Prostate gland (tissue), 2 donors: ENCODE measurements at regions not wholly inside any gene's neighbourhood (a gene's known extent, or its start where the extent isn't known, plus 50 kb on each side); places are given as distances from the start of the nearest gene placed in this dataset.
A peak's percentile ranks its signal among the peaks of the same experiment; 100 is the strongest.

Experiments
- DNase-seq: peaks from one replicate; pipeline ENCODE4 v3.0.0-alpha.2; 2019; ENCODE audit warnings: low spot score
- H3K27ac ChIP-seq, 2 donors: fragments of 200-600 bp; sonication (generic); 2 replicates each; pipeline ENCODE4 v1.5.1; 2017 to 2019
- H3K27me3 ChIP-seq: fragments of 200-600 bp; sonication (generic); replicated peaks from 2 replicates; pipeline ENCODE4 v1.5.1; 2019; ENCODE audit not compliant: insufficient read depth
- H3K36me3 ChIP-seq, 2 donors: fragments of 200-600 bp; sonication (generic); 1 replicate in 1 of 2; 2 replicates in 1 of 2; pipeline versions ENCODE4 v1.5.1 to v1.8.1; 2017 to 2019
- H3K4me1 ChIP-seq: fragments of 200-600 bp; sonication (generic); replicated peaks from 2 replicates; pipeline ENCODE4 v1.5.1; 2019
- H3K4me3 ChIP-seq, 2 donors: fragments of 200-600 bp; sonication (generic); 2 replicates each; pipeline ENCODE4 v1.5.1; 2017 to 2019
- H3K9me3 ChIP-seq: fragments of 200-600 bp; sonication (generic); 2 replicates; pipeline ENCODE4 v1.5.1; 2017
- POLR2A ChIP-seq: fragments of 450-650 bp; IDR thresholded peaks from one replicate; pipeline ENCODE4 v1.6.1; 2016; ENCODE audit warnings: antibody characterized with exemption, mild to moderate bottlenecking
- POLR2AphosphoS5 ChIP-seq: sonication (generic); formaldehyde crosslinking; IDR thresholded peaks from one replicate; pipeline ENCODE4 v1.6.1; 2017; ENCODE audit warnings: antibody characterized with exemption
- WGBS: methylation state at CpG from one replicate; pipeline ENCODE4 v1.1.5; 2018; 5-methylcytosine and 5-hydroxymethylcytosine counted together
- intact Hi-C: fragments of 100-400 bp; cut with DNase I; formaldehyde crosslinking; loops from one replicate; pipeline ENCODE4 v1.14.2; 2022
- TF ChIP-seq, protein P1 (sequence below), 4 experiments: fragments of 200-600 bp in 2 of 4; fragments of 450-650 bp in 2 of 4; sonication (generic) in 2 of 4; IDR thresholded peaks; 1 replicate in 3 of 4; 2 replicates in 1 of 4; pipeline ENCODE4 v1.5.1; 2016 to 2019; ENCODE audit warnings: antibody characterized with exemption in 4 of 4, mild to moderate bottlenecking in 2 of 4, moderate library complexity in 2 of 4

DNA sequence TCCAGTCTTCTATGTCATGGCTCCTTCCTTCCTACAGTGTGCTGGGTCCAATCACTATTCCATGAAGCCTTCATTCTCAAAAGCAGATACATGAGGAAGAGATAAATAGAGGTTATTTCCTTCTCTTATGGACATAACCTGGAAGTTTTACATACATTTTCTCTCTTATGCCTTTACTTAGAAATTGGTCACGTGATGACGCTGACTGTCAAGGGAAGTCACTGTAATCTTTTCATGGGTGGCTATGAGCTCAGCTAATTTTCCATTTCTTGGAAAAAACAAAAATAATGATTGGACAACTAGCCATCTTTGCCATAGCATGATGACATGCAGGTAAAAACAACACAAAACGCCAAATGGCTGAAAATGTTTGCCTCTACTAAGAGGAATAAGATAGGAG is 151.6 kb upstream of the PRSS16 start:
- H3K4me3 ChIP-seq = no peak overlapping the region
- 89% methylated on average over 3 of the region's 3 CpGs for WGBS
- intact Hi-C loops = no loop called here
- no peaks in the 10 kb centered on the region for H3K4me1 ChIP-seq
- H3K9me3 ChIP-seq = no peaks in the 10 kb centered on the region
- DNase-seq = no peak
- H3K36me3 ChIP-seq = no peaks in the 10 kb centered on the region
- H3K27ac ChIP-seq = no peak overlapping the region
- TF ChIP-seq POLR2AphosphoS5 (no peak), POLR2A (no peak)
- TF ChIP-seq, protein P1, sequence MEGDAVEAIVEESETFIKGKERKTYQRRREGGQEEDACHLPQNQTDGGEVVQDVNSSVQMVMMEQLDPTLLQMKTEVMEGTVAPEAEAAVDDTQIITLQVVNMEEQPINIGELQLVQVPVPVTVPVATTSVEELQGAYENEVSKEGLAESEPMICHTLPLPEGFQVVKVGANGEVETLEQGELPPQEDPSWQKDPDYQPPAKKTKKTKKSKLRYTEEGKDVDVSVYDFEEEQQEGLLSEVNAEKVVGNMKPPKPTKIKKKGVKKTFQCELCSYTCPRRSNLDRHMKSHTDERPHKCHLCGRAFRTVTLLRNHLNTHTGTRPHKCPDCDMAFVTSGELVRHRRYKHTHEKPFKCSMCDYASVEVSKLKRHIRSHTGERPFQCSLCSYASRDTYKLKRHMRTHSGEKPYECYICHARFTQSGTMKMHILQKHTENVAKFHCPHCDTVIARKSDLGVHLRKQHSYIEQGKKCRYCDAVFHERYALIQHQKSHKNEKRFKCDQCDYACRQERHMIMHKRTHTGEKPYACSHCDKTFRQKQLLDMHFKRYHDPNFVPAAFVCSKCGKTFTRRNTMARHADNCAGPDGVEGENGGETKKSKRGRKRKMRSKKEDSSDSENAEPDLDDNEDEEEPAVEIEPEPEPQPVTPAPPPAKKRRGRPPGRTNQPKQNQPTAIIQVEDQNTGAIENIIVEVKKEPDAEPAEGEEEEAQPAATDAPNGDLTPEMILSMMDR (IDR thresholded peaks at IDR 0.05) = no peak
- H3K27me3 ChIP-seq = no peaks in the 10 kb centered on the region

DNA sequence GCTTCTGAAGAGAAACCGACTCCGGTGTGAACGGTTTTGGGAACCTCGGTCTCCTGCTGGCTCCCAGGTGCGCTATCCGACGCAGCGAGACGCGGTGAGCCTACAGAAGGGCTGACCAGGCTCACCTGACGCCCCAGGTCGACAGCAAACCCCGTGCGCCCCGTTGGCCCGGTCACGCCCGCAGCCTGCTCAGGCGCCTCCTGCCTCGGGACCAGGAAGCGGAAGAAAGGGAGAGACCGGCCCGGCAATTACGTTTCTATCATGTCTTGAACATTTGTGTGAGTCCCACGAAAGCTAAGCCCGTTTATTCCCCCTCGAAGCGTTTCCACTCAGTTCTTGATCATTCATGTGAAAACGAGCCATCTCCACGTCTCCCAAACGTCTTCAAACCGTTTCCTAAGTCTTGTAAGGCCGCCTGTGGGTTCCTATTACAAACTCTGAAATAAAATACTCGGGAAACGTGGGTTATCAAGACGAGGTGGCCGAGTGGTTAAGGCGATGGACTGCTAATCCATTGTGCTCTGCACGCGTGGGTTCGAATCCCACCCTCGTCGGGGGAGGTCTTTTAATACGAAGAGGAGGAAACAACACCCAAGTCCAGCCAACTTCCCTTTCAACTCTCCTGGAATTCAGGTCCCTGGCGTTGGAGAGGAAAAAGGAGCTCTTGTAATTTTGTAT is 150.5 kb upstream of the PRSS16 start:
- Histone ChIP-seq H3K27ac (no peak overlapping the region), H3K9me3 (no peaks in the 10 kb centered on the region), H3K4me1 (no peaks in the 10 kb centered on the region), H3K4me3 (peak overlapping the region; percentile 15), H3K27me3 (no peaks in the 10 kb centered on the region), H3K36me3 (no peaks in the 10 kb centered on the region)
- TF ChIP-seq, protein P1 (IDR thresholded peaks at IDR 0.05) = no peak
- no peak for TF ChIP-seq POLR2A
- no peak for TF ChIP-seq POLR2AphosphoS5
- 6% methylated on average over 45 of the region's 45 CpGs for WGBS
- intact Hi-C loops = no loop called here
- no peak for DNase-seq

DNA sequence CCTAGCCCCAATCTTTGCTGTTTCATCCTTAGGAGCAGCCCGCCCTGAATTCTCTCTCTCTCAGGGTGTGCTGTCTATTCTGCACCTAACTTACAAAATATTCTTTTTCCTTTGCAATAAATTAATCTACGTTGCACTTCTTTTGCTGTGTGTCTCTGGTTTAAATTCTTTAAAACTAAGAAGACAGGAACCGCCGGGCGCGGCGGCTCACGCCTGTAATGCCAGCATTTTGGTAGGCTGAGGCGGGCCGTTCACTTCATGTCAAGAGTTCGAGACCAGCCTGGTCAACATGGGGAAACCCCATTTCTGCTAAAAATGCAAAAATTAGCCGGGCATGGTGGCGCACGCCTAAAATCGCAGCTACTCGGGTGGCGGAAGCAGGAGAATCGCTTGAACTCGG is 148.5 kb upstream of the PRSS16 start:
- TF ChIP-seq POLR2A (no peak), POLR2AphosphoS5 (no peak)
- TF ChIP-seq, protein P1 (IDR thresholded peaks at IDR 0.05) = no peak
- Histone ChIP-seq H3K36me3 (no peaks in the 10 kb centered on the region), H3K4me3 (no peak overlapping the region), H3K27me3 (no peaks in the 10 kb centered on the region), H3K9me3 (no peaks in the 10 kb centered on the region), H3K27ac (no peak overlapping the region), H3K4me1 (no peaks in the 10 kb centered on the region)
- no peak for DNase-seq
- intact Hi-C loops = no loop called here
- WGBS = 94% methylated on average over 19 of the region's 19 CpGs

DNA sequence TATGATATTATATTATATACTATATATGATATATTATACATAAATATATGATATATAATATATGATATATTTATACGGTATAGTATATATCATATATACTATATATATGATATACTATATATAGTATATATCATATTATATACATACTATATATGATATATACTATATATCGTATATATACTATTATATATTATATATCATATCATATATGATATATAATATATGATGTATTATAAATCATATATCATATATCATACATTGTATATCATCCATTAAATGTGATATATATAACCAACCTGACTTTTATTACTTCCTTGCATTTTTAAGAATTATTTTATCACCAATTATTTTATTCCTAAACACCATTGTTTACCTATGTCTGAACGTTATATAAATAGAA is 146.6 kb upstream of the PRSS16 start:
- Histone ChIP-seq H3K9me3 (no peaks in the 10 kb centered on the region), H3K4me1 (no peaks in the 10 kb centered on the region), H3K27ac (no peak overlapping the region), H3K36me3 (no peaks in the 10 kb centered on the region), H3K4me3 (no peak overlapping the region), H3K27me3 (no peaks in the 10 kb centered on the region)
- TF ChIP-seq POLR2A = no peak
- TF ChIP-seq, protein P1 (IDR thresholded peaks at IDR 0.05) = no peak
- TF ChIP-seq POLR2AphosphoS5 = no peak
- intact Hi-C loops = no loop called here
- WGBS = 68% methylated on average over 1 of the region's 3 CpGs
- no peak for DNase-seq

DNA sequence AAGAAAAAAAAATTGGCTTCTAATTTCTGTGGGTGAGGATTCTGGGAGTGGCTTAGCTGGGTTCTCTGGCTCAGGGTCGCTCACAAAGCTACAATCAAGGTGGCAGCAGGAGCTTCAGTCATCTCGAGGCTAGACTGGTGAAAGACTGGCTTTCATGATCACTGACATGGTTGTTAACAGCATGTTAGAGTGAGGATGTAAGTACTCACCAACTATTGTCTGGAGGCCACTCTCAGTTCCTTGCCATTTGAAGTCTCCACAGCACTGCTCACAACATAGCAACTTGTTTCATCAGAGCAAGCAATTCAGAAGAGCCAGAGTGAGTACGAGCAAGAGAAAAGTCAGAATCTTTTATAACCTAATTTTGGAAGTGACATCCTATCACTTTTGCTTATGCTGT is 145.7 kb upstream of the PRSS16 start:
- Histone ChIP-seq H3K4me1 (no peaks in the 10 kb centered on the region), H3K27me3 (no peaks in the 10 kb centered on the region), H3K27ac (no peak overlapping the region), H3K9me3 (no peaks in the 10 kb centered on the region), H3K4me3 (no peak overlapping the region), H3K36me3 (no peaks in the 10 kb centered on the region)
- intact Hi-C loops = no loop called here
- TF ChIP-seq POLR2AphosphoS5 (no peak), POLR2A (no peak)
- TF ChIP-seq, protein P1 (IDR thresholded peaks at IDR 0.05) = no peak
- 72% methylated on average over 3 of the region's 3 CpGs for WGBS
- no peak for DNase-seq
